CD4-positive, alpha-beta T cell treated with Interleukin-17A for 4 hours (primary cell): ENCODE measurements at regions not wholly inside any gene's neighbourhood (a gene's known extent, or its start where the extent isn't known, plus 50 kb on each side); places are given as distances from the start of the nearest gene placed in this dataset.
"Not testable (repeated sequence)": the region's sequence is repeated elsewhere in the genome, so short reads cannot be mapped to it uniquely, and the experiment has no call there.

ENCODE experiments used
- DNase-seq: peaks from one replicate; pipeline ENCODE4 v3.0.0-alpha.2; 2020; ENCODE audit warnings: mixed read lengths

DNA sequence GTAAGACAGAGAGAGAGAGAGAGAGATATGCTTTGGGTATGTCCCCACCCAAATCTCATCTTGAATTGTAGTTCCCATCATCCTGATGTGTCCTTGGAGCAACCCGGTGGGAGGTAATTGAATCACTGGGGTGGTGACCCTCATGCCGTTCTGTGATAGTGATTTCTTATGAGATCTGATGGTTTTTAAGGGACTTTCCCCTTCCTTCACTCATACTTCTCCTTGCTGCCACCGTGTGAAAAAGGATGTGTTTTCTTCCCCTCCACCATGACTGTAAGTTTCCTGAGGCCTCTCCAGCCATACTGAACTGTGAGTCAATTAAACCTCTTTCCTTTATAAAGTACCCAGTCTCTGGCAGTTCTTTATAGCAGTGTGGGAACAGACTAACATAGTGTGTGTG is 60.3 kb downstream of the EOMES start:
- DNase-seq = no peak

DNA sequence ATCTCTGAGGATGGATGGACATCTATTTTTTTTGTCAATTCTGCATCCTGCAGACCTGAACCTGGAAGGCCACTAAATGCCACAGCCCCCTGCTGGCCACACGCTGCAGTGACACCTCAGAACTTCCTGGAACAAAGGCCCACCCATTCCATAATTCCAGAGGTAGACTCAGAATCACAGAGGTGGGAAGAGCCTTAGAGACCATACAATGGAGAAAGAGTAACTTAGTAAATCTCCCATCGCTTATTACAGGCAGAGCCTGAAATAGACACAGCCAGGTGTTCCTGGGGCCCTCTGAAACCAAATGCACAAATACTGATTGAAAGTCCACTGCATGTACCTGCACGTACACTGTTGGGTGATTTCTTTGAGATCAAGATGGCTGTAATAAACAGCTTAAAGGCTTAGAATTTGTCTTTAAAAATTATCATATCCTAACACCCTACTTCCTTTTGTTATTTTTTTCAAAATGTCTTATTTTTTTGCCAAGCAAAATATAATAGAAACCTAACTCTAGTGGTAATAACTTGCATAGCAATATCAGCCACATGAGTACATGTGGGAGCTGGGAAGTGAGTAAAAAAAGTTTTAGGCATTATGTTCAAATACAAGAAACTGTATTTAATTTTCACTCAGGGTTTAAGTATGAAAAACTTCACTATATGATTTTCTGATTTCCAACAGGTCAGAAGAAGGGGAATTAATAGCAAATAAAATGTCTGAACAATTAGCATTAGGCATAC is 62.7 kb downstream of the EOMES start:
- DNase-seq = peak; percentile 67

DNA sequence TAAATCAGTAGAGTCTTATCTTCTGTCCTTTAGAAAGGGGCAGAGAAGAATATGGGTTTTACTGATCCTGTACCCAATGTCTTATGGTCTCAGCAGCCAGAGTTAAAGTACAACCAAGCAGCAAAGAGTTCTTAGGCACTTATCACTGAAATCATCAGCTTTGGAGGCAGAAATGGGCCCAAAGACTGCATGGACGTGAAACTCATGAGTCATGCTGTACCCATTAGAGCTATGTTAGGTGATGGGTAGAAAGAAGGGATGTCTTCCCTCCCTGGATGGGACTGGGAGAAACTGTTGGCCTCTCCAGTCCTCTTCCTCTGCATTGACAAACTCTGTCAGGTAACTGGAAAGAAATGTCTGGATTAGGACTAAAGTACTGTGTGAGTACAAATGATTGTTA is 63.4 kb downstream of the EOMES start:
- DNase-seq = no peak

DNA sequence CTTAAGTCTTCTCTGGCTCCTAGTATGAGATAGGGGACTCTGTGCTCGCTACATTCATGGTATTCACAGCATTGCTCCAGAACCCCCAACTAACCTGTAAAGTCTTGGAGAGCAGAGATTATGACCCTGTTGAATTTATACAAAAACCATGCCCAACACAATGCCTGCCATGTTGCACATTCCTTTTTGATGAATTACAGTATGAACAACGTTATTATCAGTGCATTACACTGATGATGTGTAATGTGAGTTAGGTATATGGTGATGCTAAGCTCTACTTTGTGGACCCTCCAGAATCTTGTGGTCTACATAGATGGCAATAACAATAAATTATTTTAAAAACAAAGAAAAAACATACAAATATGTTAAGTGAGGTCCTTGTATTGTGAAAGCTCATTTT is 64.3 kb downstream of the EOMES start:
- no peak for DNase-seq

DNA sequence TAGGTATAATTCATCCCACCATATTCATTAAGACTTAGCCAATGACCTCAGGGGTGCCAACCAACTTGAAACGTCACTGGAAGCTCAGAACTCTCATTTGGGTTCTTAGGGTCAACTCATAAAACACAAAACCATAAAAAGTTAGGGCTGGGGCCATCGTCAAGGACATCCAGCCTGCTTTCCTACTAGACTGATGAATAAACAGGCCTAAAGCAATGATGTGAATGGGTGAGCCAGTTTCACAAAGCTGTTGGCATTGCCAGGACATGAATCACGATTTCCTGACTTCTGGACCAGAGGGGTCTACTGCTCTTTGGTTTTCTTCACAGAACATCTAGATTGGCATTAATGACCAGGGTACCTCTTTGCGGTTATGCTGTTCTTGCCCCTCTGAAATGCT is 64.7 kb downstream of the EOMES start:
- DNase-seq = no peak

DNA sequence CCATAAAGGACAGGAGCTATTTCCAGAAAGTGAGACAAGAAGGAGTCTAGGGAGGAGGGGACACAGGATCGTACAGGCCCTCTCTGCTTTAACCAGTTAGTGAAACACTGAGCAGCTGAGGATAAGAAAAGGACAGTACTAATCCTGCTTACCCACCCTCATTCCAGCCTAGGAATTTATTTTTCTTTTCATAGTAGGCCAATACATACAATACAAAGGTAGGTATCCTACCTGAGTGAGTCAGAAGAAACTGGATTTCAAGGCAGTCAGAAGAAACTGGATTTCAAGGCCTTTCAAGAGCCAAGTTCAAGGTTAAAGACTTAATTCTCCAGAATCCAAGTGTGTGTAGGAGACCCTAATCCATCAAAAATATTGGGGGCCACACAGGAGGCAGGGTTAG is 65.3 kb downstream of the EOMES start:
- no peak for DNase-seq

DNA sequence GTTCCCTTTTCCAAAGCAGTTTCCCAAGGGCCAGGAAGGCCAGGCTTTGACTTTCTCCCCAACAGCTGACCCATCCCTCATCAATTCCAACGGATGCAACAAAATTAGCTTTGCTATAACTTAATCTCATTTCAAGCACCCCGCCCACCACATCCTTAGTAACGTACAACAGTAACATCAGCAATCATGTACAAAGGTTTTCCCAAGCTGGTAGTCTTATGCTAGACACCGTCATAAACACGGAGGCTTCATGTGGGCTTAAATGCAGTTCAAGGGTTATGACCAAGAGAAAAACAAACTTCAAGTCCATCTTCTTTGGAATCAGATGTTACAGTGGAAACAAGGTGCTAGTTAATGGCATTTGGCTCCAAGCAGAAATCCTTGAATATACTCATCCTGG is 66.6 kb downstream of the EOMES start:
- no peak for DNase-seq

DNA sequence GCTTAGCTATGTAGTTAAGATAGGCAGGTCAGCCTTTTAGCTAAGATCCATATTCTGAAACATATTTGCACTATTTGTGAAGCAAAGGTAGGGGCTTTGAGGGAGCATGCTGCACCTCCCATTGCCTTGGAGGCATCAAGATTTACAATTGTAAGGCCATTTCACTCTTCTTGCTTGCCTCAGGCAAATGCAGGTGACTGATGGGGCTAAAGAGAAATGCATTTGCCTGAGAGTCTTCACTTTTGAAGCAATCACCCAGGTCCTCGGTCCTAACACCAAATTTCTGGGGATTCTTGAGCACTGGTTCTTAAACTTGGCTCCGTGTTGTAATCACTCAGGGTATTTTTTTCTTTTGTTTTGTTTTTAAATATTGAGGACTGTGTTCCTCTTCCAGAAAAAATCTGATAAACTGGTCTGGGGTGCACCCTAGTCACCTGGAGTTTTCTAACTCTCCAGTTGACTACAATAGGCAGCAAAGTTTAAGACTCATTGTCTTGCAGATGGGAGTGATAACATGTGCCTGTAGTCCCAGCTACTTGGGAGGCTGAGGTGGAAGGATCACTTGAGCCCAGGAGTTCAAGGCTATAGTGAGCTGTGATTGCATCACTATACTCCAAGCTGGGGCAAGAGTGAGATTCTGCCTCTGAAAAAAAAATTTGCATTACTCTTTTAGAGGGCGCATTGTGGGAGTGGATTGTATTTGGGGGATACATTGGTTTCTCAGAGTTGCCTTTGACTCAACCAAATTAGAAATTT is 68.1 kb downstream of the EOMES start:
- no peak for DNase-seq

DNA sequence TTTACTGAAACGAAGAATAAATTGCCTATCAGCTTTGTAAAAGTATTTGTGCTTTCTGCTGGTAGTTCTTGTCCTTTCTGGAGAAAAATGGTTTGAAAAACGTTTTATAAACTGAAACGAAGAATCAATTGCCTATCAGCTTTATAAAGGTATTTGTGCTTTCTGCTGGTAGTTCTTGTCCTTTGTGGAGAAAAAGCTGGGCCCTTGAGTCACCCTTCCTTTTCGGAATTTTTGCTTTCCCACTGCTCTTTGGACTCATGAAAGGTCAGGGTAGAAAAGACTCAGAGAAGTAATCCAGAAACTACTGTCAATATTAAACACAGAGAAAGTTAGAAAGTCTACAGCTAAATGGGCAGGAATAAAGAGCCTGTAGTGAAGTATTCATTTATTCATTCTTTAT is 72.8 kb downstream of the EOMES start:
- DNase-seq = no peak

DNA sequence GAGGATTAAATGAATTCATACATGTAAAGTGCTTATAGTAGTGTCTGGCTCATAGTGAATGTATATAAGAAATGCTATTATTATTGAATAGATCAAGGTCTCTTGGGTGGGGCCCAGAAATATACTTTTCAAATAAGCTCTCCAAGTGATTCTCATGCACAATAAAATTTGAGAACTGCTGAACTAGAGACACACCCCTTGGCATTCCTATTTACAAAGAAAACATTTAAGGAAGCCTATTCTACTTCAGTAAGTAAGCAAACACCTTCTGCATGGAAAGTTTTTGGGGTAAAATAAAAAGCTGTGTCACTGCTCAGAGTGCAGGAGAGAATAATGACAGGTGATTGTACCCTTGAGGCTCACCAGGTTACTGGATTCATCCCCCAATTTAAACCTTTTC is 75.2 kb downstream of the EOMES start:
- DNase-seq = no peak

DNA sequence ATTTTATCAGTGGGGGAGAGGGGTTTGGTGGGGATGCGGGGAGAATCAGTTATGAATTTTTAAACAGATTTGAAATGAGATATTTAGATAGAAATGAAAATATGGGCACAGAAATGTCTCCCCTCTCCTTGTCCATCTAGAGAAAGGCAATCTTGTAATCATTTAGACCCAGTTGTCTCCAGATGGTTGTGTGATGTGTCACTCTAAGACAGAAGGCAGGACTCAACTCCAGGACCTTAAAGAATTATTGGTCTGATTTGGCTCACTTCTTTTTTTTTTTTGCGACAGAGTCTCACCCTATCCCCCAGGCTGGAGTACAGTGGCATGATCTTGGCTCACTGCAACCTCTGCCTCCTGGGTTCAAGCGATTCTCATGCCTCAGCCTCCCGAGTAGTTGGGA is 77.2 kb downstream of the EOMES start:
- DNase-seq = no peak

DNA sequence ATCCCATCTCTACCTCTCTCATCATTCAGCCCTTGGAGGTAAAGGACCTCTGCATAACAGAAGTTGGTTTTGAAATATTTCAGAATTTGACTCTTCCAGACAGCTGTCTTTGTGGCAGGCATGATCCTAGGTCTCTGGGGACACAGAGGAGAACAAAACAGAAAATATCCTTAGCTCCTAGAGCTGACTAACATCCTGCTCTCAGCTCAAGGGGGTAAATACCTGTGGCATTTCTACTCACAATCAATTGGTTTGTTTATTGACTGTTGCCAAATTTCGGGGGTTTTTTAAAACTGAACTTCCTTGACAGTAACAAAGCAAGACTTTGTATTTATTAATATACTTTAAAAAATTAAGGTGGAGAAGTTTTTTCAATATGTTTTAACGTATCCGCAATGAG is 78.8 kb downstream of the EOMES start:
- DNase-seq = no peak

DNA sequence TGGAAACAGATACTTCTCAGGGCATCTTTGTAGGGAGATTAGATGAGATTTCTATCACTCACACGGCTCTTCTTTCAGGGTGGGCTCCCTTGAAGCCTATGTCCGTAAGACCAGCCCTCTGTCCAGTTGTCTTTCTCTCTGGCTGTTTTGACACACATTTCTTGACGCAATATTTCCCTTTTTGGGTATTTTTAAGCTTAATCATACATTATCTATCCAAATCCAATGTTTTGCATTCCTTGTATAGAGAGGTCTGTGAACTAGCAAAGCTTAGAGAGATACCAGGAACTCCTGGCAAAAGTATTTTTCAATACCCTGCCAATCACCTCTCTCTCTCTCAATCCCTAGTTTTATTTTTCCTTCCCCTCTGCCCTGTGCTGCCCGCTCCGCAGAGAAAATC is 79.3 kb downstream of the EOMES start:
- no peak for DNase-seq

DNA sequence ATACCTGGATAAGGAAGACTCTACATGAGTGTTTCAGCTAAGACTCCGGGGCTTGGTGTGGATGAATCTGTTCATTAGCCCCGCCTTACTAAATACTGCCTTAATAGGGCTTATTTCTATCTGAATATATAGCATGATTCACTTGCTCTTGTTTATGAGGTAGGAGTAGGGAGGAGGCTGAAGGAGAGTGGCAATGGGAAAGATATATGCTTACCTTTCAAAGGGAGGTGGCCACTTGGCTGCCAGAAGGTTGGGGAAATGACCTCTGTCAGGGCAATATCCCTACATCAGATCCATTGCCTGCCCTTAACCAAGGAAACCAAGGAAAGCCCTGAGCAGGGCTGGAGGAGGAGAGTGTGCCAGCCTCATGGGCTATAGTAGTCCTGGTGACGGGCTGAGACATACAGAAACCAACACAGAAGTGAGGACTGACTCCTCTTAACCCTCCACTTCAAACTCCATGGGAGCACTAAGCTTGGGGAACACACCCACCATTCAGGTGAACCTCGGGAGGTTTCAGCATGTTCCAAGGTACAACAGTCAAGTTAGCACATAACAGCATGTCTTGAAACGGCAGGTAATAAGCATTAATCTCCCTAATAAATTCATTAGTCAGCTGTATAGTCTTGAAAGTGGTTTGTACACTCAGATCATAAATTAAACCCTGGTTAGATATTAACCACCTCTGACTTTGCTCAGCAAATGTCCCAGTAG is 80.1 kb downstream of the EOMES start:
- no peak for DNase-seq

DNA sequence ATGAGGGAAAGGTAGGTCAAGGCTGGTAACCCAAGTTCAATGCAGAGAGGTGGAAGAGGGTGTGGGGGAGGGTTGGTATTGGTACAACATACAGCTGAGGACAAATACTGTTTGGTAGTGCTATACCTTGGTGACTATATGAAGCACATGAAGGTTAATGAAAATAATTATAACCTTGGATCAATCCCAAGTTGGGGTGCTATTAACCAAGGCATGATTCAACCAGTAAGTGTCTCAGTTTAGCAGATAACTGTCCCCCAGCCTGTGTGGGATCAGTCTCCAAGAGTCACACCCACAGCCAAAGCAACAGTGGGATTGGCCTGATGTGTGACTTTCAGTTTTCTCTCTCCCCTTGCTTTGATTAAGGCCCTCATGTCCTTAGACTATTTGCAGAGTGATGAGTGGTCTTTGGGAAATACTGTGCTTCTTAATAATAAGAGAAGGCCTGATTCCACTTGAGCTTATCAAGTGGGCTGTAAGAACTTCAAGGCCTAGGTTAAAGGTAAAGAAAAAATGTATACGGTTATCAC is 80.8 kb downstream of the EOMES start:
- no peak for DNase-seq

DNA sequence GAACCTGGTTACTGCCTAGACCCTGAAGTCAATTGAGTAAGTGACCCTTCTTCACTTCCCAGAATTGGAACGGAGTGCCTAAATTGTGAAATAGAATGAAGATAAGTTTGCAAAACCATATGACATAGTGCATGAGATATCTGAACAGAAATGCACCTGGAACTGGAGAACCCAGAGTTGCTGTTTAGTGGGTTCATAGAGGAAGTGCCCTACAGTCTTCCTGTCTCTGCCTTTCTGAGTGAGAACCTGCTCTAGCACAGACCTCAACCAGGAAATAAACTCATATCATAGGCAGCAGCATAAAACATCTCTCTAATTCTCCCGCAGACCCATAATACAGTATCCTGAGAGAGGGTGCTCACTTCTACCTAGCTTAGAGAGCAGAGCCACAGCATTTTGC is 82.9 kb downstream of the EOMES start:
- peak; percentile 47 for DNase-seq

DNA sequence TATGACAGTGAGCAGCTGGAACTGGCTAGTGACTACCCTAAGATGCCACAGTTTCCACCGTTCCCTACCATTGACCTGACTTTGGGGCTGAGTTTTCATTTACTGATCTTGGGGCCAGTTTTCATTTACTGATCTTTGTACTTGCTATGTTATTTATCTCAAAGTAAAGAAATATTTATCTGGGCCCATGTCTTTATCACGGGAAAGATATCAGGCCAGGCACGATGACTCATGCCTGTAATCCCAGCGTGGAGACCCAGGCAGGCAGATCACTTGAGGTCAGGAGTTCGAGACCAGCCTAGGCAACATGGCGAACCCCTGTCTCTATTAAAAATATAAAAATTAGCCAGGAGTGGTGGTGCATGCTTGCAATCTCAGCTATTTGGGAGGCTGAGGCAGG is 83.5 kb downstream of the EOMES start:
- no peak for DNase-seq

DNA sequence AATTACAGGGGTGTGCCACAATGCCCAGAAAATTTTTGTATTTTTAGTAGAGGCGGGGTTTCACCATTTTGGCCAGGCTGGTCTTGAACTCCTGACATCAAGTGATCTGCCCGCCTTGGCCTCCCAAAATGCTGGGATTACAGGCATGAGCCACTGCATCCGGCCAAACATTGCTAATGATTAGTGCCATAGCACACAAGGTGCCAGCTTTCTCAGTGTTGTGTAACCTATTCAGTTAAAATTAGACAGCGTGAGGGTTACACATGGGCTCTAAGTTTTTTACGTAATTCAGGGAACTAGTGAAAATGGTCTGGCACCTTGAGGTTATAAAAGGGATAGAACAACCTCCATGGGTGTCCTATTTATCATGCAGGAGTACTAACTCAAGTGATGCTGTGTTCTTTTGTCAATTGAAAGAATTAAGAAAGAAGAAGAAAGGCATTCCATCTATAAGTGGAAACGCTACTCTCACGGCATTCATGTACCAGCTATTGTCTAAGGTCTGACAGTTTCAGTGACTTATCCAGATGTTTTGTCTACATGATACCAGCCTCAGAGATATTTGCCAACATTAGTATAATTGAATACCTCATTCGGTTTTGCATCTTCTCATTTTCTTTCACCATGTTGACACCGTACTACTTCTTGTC is 84.7 kb downstream of the EOMES start:
- DNase-seq = no peak

DNA sequence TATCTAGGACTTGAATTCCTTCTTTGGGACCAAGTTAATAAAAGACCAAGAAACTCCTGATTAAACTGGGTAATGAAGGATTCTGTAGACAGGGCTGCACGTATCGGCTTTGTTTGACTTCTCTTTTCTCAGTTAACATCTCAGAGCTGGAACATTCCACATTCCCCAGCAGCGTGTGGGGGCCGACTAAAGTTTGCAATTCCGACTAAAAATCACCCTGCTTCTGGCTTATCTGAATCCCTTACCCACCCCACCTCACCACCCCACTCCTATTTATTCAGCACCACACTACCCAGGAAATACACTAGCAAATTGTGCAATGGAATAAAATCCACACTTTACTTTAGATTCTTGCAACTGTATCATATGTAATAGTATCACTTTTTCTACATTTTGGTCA is 87.1 kb downstream of the EOMES start:
- DNase-seq = not testable (repeated sequence)

DNA sequence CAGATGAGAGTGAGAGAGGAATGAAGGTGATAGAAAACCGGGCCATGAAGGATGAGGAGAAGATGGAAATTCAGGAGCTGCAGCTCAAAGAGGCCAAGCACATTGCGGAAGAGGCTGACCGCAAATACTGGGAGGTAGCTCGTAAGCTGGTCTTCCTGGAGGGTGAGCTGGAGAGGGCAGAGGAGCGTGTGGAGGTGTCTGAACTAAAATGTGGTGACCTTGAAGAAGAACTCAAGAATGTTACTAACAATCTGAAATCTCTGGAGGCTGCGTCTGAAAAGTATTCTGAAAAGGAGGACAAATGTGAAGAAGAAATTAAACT is 88.9 kb downstream of the EOMES start:
- peak; percentile 49 for DNase-seq

DNA sequence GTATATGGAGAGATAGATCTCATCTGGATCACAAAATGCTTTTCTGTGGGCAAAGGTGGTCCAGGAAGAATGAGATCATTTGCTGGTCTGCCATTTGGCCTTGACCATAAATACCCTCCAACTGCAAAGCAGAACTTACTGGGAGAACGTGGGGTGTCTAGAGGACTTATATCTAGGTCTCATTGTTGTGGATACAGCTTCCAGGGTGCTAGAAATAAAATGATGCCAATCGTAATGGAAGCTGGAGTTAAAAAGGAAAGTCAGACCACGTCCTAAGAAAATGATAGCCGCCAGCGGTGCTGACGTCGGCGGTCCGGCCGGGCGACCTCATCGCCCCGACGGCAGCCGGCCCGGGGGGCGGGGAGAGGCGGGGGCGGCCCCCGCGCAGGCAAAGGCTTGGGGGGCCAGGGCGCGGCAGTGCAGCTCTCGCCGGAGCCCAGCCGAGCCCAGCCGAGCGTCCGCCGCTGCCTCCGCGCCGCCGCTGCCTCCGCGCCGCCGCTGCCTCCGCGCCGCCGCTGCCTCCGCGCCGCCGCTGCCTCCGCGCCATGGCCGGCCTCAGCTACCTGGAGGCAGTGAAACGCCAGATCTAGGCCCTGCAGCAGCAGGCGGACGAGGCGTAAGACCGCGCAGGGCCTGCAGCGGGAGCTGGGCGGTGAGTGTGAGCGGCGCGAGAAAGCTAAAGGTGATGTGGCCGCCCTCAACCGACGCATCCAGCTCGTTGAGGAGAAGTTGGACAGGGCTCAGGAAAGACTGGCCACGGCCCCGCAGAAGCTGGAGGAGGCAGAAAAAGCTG is 89.5 kb downstream of the EOMES start:
- DNase-seq = peak; percentile 57

DNA sequence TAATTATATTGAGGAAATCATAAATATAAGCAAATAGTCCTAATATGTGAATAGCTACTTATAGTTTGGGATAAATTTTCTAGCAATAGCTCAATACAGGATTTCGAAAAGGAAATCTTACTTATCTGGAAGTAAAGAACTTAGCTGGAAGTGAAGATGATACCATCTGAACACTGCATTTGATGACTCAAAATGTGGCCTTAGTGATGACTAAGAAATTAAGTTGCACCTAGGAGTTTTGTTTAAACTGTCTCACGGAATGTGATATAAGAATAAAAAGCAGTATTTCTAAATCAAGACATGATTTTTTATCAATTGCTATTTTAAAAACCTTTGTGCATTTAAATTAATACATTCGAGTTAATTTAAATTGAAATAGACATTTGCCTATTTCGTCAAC is 91.2 kb downstream of the EOMES start:
- no peak for DNase-seq

DNA sequence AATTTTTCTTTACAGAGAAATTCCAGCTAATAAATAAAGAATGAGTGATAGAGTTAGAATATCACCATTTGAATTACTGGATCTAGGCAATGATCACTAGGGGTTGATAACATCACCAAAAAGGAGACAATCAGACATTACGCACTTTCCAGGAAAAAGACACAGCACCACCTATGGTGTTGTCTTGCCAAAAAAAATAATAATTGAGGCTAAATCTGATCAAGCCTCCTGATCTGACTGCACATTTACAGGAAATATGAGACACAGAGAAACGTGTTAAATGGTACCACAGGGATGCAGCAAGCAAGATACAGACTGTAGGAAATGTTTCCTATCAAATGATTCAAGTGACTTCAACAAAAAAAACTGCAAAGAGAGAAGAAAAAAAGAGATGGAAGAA is 92.8 kb downstream of the EOMES start:
- no peak for DNase-seq
